ENCODE measurements at regions not wholly inside any gene's neighbourhood (a gene's known extent, or its start where the extent isn't known, plus 50 kb on each side); places are given as distances from the start of the nearest gene placed in this dataset.
A peak's percentile ranks its signal among the peaks of the same experiment; 100 is the strongest.
"Not testable (repeated sequence)": the region's sequence is repeated elsewhere in the genome, so short reads cannot be mapped to it uniquely, and the experiment has no call there.

DNA sequence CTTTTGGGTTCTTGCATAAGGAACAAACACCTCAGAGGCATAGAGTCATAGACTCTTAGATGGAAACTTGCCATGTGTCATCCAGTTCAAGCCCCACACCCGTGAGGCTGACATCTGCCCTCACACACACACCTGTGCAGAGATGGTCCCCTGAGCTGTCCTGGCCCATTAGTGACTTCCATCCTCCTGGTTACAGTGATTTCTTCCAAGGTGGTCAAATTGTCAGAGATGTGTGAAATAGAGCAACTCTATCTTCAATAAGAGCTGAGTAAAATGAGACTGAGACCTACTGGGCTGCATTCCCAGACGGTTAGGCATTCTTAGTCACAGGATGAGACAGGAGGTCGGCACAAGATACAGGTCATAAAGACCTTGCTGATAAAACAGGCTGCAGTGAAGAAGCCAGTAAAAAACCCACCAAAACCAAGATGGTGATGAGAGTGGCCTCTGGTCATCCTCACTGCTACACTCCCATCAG lies 342.2 kb upstream of the TNRC6C start:
- H3K9me3 Mint-ChIP-seq: no peaks in the 10 kb centered on the region
- H3K4me3 Mint-ChIP-seq: no peak overlapping the region
- no peak overlapping the region for H3K27ac Mint-ChIP-seq
- H3K27me3 Mint-ChIP-seq: no peaks in the 10 kb centered on the region
- peaks cover 30% of the 10 kb centered on the region for H3K4me1 Mint-ChIP-seq
- H3K36me3 Mint-ChIP-seq: no peaks in the 10 kb centered on the region

DNA sequence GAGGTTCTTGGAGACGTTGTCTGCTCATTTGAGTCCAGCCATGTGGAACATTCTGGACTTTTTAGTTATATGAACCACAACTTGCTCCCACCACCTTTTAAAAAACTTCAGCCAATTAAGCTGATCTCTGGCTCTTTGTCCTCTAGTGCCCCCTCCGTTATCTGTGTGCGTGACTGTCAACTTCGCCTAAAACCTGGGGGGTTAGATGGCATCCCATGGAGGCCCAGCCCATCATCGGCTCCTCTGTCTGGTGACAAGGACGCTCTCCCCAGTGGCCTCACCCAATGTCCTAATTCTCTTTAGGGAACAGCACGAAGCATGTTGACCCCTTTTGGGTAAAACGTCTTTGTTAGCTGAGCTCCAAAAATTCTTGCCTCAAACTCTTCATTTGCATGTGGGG lies 341.0 kb upstream of the TNRC6C start:
- Mint-ChIP-seq H3K4me3 (no peak overlapping the region), H3K9me3 (no peaks in the 10 kb centered on the region), H3K27me3 (no peaks in the 10 kb centered on the region), H3K4me1 (peaks cover 20% of the 10 kb centered on the region), H3K27ac (no peak overlapping the region), H3K36me3 (no peaks in the 10 kb centered on the region)

DNA sequence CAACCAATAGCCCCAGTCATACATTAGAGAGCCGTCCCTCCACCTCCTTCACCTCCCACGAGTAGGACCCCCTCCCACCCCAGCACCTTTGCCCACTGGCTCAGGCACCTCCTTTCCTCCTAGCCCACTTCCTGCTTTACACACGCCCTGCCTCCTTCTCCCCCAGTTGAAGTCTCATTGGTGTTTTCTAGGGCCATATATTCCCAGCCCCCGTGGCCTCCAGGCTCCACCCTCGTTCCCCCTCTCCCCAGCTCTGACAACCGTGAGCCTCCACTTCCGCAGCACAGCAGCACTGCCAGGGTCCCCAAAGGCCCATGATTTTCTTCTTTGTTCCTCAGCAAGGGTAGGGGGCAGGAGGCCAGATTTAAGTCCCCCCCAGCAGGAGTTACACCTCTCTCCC lies 340.3 kb upstream of the TNRC6C start:
- Mint-ChIP-seq H3K27ac (no peak overlapping the region), H3K36me3 (no peaks in the 10 kb centered on the region), H3K9me3 (no peaks in the 10 kb centered on the region), H3K27me3 (no peaks in the 10 kb centered on the region), H3K4me3 (no peak overlapping the region), H3K4me1 (peaks cover 20% of the 10 kb centered on the region)

DNA sequence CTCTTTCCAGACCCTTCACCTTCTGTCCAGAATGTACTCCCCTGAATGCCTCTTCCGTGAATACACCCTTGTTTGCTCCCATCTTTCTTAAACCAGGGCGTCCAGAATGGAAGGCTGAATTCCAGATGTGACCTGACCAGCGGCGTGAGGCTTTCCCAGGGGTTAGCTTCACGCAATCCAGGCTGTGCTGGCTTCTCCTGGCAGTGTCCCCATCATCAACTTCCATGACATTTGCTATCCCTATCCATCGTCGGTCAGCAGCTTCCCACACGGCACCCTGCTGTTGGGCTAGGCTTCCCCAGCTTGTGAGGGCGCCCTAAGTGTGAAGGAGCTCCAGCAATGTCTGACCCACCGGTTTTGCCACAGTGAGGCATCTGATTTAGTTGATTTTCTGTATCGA lies 339.8 kb upstream of the TNRC6C start:
- Mint-ChIP-seq H3K27me3 (no peaks in the 10 kb centered on the region), H3K4me1 (peaks cover 20% of the 10 kb centered on the region), H3K36me3 (no peaks in the 10 kb centered on the region), H3K9me3 (no peaks in the 10 kb centered on the region), H3K27ac (peak overlapping the region; percentile 12), H3K4me3 (no peak overlapping the region)

DNA sequence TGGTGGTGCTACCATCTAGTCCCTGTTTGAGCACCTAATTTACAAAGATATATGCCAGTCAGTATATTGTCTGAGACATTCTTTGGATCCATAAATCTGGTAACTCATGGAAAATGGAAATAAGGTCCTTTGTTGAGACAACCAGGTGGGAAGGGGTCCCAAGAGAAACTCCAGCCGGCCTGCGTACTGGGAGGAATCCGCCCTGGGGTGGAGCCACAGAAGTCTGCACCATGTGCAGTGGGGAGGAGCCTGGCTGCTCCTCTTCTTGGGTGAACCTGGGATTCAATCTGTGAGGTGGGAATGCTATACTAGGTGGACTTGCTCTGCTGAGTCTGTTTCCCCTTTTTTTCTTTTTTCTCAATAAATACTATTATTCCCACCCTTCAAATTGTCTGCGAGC lies 339.2 kb upstream of the TNRC6C start:
- H3K4me3 Mint-ChIP-seq: no peak overlapping the region
- H3K27me3 Mint-ChIP-seq: no peaks in the 10 kb centered on the region
- H3K4me1 Mint-ChIP-seq: peaks cover 20% of the 10 kb centered on the region
- no peaks in the 10 kb centered on the region for H3K36me3 Mint-ChIP-seq
- H3K9me3 Mint-ChIP-seq: no peaks in the 10 kb centered on the region
- H3K27ac Mint-ChIP-seq: no peak overlapping the region

DNA sequence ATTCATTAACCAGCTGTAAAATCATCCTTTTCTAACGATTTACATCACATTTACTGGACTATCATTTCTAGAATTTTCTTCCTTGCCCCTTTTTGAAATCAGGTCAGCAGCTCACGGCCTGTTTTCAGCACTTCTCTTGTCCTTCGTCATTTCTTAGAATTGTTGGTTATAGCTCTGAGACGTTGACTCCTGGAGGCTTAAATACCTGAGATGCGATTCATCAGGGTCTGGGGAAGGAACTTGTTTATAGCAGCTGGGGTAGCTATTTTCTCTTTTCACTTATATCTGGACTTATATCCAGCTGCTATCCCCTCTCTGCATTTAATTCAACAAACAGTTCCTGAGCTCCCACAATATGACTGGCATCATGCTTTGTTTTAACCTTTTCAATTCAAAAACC lies 338.7 kb upstream of the TNRC6C start:
- no peaks in the 10 kb centered on the region for H3K36me3 Mint-ChIP-seq
- H3K4me1 Mint-ChIP-seq: peaks cover 20% of the 10 kb centered on the region
- no peaks in the 10 kb centered on the region for H3K27me3 Mint-ChIP-seq
- H3K27ac Mint-ChIP-seq: no peak overlapping the region
- no peak overlapping the region for H3K4me3 Mint-ChIP-seq
- H3K9me3 Mint-ChIP-seq: no peaks in the 10 kb centered on the region

DNA sequence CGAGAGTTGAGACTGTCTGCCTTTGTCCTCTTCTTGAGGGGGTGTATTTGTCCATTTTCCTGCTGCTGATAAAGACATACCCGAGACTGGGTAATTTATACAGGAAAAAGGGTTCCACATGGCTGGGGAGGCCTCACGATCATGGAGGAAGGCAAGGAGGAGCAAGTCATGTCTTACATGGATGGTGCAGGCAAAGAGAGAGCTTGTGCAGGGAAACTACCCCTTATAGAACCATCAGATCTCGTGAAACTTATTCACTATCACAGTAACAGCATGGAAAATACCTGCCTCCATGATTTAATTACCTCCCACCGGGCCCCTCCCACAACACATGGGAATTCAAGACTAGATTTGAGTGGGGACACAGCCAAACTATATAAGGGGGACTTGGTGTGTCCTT lies 338.2 kb upstream of the TNRC6C start:
- Mint-ChIP-seq H3K4me3 (no peak overlapping the region), H3K4me1 (peaks cover 20% of the 10 kb centered on the region), H3K9me3 (no peaks in the 10 kb centered on the region), H3K36me3 (no peaks in the 10 kb centered on the region), H3K27ac (no peak overlapping the region), H3K27me3 (no peaks in the 10 kb centered on the region)

DNA sequence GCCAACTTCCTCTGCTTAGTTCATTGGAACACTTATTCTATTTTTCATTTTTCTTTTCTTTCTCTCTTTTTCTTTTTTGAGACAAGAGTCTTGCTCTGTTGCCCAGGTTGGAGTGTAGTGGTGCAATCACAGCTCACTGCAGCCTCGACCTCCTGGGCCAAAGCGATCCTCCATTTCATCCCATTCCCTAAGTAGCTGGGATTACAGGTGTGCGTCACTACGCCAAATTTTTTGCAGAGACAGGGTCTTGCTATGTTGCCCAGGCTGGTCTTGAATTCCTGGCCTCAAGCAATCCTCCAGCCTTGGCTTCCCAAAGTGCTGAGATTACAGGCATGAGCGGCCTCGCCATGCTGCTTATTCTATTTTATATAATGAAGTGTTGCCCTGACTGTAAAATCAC lies 336.4 kb upstream of the TNRC6C start:
- not testable (repeated sequence) for H3K4me3 Mint-ChIP-seq, H3K27ac Mint-ChIP-seq, H3K27me3 Mint-ChIP-seq, H3K9me3 Mint-ChIP-seq, H3K36me3 Mint-ChIP-seq
- H3K4me1 Mint-ChIP-seq: peaks cover 20% of the 10 kb centered on the region

DNA sequence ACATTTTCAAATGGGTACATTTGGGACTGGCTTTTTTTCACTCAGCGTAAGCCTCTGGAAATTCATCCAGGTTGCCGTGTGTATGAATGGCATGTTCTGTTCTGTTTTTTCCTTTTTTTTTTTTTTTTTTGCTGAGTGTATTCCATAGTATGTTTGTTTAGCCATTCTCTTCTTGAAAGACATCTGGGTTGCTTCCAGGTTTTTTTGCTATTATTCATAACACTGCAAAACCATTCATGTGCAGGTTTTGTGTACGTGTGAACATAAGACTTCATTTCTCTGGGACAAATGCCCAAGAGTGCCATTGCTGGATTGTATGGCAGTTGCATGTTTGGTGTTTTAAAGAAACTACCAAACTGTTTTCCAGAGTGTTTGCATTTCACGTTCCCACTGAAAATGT lies 335.9 kb upstream of the TNRC6C start:
- H3K4me1 Mint-ChIP-seq: peaks cover 16% of the 10 kb centered on the region
- no peaks in the 10 kb centered on the region for H3K27me3 Mint-ChIP-seq
- H3K4me3 Mint-ChIP-seq: no peak overlapping the region
- no peak overlapping the region for H3K27ac Mint-ChIP-seq
- H3K9me3 Mint-ChIP-seq: peaks cover 7% of the 10 kb centered on the region
- peaks cover 4% of the 10 kb centered on the region for H3K36me3 Mint-ChIP-seq

DNA sequence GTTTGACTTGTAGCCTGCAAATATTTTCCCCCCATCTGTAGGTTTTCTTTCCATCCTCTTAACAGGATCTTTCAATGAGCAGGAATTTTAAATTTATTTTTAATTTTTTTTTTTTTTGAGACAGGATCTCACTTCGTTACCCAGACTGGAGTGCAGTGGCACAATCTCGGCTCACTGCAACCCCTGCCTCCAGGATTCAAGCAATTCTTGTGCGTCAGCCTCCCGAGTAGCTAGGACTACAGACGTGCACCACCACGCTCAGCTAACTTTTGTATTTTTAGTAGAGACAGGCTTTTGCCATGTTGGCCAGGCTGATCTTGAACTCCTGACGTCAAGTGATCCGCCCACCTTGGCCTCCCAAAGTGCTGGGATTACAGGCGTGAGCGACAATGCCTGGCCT lies 335.2 kb upstream of the TNRC6C start:
- not testable (repeated sequence) for H3K4me3 Mint-ChIP-seq, H3K36me3 Mint-ChIP-seq, H3K4me1 Mint-ChIP-seq, H3K27ac Mint-ChIP-seq, H3K27me3 Mint-ChIP-seq
- H3K9me3 Mint-ChIP-seq: peaks cover 11% of the 10 kb centered on the region

DNA sequence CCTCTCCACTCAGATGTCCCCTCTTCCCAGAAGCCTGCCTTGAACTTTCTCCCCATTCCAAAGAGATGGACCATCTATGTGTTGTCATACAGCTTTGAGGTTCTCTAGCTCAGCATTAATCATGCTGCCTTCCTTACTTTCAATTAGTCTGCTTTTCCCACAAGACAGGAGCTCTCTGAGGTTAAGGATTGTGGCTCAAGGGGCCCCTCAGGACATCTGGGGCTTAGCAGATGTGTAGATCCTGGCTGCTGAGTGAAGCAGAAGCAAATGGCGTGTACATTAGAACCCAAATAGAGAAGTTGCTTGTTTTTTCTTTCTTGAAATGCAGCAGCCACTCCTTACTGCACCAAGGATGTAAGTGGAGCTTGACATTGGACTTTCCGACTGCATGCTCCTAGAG lies 330.5 kb upstream of the TNRC6C start:
- Mint-ChIP-seq H3K27me3 (no peaks in the 10 kb centered on the region), H3K4me1 (no peaks in the 10 kb centered on the region), H3K9me3 (peaks cover 11% of the 10 kb centered on the region), H3K4me3 (no peak overlapping the region), H3K36me3 (peaks cover 8% of the 10 kb centered on the region), H3K27ac (peak overlapping the region; percentile 32)

DNA sequence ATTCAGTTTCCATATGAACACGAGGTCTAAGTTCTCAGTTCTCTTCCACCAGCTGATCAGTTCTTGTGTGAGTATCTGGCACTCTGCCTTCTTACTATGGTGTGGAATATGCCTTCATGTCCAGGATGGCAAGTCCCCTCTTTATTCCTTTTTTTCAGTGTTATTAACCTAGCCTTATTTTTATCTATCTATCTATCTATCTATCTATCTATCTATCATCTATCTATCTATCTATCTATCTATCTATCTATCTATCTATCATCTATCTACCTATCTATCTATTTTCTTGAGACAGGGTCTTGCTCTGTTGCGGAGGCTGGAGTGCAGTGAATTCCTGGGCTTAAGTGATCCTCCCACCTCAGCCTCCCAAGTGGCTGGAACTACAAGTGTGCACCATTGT lies 329.2 kb upstream of the TNRC6C start:
- not testable (repeated sequence) for H3K4me3 Mint-ChIP-seq, H3K27me3 Mint-ChIP-seq, H3K27ac Mint-ChIP-seq, H3K36me3 Mint-ChIP-seq, H3K4me1 Mint-ChIP-seq
- peaks cover 11% of the 10 kb centered on the region for H3K9me3 Mint-ChIP-seq

DNA sequence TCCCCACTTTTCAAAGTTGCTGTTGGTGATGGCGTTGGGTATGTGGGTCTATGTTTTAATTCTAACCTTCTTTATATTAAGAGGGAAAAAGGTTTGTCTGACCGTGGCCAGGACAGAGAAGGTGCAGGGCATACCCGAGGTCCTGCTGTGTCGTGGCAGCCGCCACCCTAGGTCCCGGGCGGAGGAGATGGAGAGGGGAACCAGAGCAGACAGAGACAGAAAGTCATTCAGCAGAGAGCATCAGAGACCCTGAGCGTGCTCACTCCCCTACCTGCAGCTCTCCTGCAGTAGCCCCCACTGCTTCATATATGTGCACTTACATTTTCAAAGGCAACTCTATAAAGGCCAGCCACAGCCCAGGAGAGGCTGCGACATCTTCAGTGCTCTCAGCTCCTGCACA lies 327.2 kb upstream of the TNRC6C start:
- no peak overlapping the region for H3K27ac Mint-ChIP-seq

DNA sequence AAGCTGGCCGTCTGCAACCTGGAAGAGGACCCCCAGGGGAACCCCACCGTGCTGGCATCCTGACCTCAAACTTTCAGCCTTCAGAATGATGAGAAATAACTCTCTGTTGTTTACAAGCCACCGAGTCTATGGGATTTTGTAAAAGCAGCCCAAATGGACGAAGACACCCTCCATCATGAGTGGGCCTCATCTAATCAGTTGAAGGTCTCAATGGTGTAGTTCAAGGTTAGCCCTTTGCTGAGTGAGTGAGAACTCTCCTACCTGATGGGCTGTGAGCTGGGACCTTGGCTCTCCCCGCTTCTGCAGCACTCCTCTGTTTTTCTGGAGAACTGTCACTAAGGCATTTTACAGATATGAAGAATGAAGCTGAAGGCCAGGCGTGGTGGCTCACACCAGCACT lies 325.9 kb upstream of the TNRC6C start:
- H3K36me3 Mint-ChIP-seq: peaks cover 4% of the 10 kb centered on the region
- peaks cover 5% of the 10 kb centered on the region for H3K9me3 Mint-ChIP-seq
- no peak overlapping the region for H3K27ac Mint-ChIP-seq
- no peaks in the 10 kb centered on the region for H3K27me3 Mint-ChIP-seq
- H3K4me1 Mint-ChIP-seq: peaks cover 3% of the 10 kb centered on the region
- H3K4me3 Mint-ChIP-seq: no peak overlapping the region

More for the DNA sequence above, 327.2 kb upstream of the TNRC6C start:
- Mint-ChIP-seq H3K9me3 (peaks cover 11% of the 10 kb centered on the region), H3K4me3 (no peak overlapping the region), H3K36me3 (peaks cover 8% of the 10 kb centered on the region), H3K27me3 (no peaks in the 10 kb centered on the region), H3K4me1 (peaks cover 3% of the 10 kb centered on the region)

DNA sequence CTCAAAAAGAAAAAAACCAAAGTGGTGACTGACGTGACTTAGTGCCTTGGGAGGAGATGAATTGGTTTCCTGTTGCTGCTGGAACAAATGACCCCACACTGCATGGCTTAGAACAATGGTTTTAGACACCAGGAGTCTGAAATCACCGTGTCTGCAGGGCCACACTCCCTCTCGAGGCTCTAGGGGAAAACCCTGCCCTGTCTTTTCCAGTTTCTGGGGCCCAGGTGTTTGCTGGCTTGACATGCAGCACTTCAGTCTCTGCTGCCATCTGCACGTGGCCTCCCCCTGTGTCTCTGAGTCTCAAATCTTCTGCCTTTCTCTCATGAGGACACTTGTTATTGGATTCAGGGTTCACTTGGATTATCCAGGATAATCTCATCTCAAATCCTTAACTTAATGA lies 323.8 kb upstream of the TNRC6C start:
- H3K27ac Mint-ChIP-seq: peak overlapping the region; percentile 41

DNA sequence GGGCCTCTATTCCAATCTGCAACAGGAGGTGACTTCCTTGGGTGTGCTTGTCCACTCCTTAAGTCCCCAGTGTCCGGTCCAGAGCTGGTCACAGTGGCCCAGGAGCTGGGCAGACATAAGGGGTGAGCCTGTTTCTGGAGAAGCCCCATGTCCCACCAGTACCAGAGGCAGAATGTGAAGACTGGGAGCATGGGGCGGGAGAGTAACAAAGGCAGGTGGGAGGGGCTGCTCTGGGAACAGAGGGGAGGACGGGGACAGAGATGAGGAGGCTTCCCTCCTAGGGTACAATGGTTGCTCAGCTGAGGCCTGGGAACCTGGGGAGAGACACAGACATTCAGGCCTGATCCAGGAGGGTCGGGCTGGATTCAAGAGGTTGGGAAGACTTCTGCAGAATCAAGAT lies 323.3 kb upstream of the TNRC6C start:
- Mint-ChIP-seq H3K27me3 (no peaks in the 10 kb centered on the region), H3K4me3 (no peak overlapping the region), H3K27ac (peak overlapping the region; percentile 41), H3K9me3 (no peaks in the 10 kb centered on the region), H3K4me1 (peaks cover 3% of the 10 kb centered on the region), H3K36me3 (no peaks in the 10 kb centered on the region)

More for the DNA sequence above, 323.8 kb upstream of the TNRC6C start:
- peaks cover 3% of the 10 kb centered on the region for H3K4me1 Mint-ChIP-seq
- no peak overlapping the region for H3K4me3 Mint-ChIP-seq
- no peaks in the 10 kb centered on the region for H3K36me3 Mint-ChIP-seq
- H3K27me3 Mint-ChIP-seq: no peaks in the 10 kb centered on the region
- H3K9me3 Mint-ChIP-seq: no peaks in the 10 kb centered on the region

DNA sequence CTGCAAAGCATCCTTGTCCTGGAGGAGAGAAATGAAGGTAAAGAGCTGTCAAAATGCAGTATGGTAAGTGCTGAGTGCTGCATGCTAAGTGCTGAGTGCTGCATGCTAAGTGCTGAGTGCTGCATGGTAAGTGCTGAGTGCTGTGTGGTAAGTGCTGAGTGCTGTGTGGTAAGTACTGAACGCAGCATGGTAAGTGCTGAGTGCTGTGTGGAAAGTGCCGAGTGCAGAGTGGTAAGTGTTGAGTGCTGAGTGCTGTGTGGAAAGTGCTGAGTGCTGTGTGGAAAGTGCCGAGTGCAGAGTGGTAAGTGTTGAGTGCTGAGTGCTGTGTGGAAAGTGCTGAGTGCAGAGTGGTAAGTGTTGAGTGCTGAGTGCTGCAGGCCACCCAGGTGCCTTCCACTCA lies 322.7 kb upstream of the TNRC6C start:
- not testable (repeated sequence) for H3K9me3 Mint-ChIP-seq, H3K36me3 Mint-ChIP-seq, H3K4me3 Mint-ChIP-seq, H3K27ac Mint-ChIP-seq, H3K4me1 Mint-ChIP-seq, H3K27me3 Mint-ChIP-seq

Data from activated naive CD4-positive, alpha-beta T cell treated with anti-CD3 and anti-CD28 coated beads, Interleukin-2, amount 50 U/mL, for 24 hours (primary cell).